Endothelial cell of umbilical vein (primary cell): ENCODE measurements at regions not wholly inside any gene's neighbourhood (a gene's known extent, or its start where the extent isn't known, plus 50 kb on each side); places are given as distances from the start of the nearest gene placed in this dataset.
A peak's percentile ranks its signal among the peaks of the same experiment; 100 is the strongest.

Experiments
- BruUV-seq: library from RNA; stranded (reverse); fragments of 400-500 nt; replicated peaks from 2 replicates; lab custom pipeline; 2021; lab: Mats Ljungman, UMichigan
- CTCF ChIA-PET: fragments of 300-600, 350-600 bp; sonication (Branson Sonifier 250); formaldehyde crosslinking; loops from one replicate; lab custom pipeline; 2021; ENCODE audit warnings: antibody characterized with exemption, inconsistent platforms; lab: Charles Lee
- POLR2A ChIA-PET: fragments of 300-600, 350-600 bp; sonication (Branson Sonifier 250); formaldehyde crosslinking; loops from one replicate; lab custom pipeline; 2021; ENCODE audit warnings: antibody characterized with exemption, inconsistent platforms; lab: Charles Lee
- DNase-seq: peaks from one replicate; pipeline ENCODE4 v3.0.0-alpha.2; 2011; ENCODE audit warnings: low read depth, low spot score
- FAIRE-seq: peaks from 2 replicates; lab custom pipeline; 2011; peaks lifted over from hg19 to GRCh38; lab: Jason Lieb, UNC
- H2AFZ ChIP-seq: 2 replicates; pipeline ENCODE4 v1.6.0; 2012; ENCODE audit warnings: low read depth, low read length, control low read depth, inconsistent platforms
- H3K27ac ChIP-seq: 2 replicates; pipeline ENCODE4 v1.5.1; 2011; ENCODE audit warnings: low read depth, mild to moderate bottlenecking, control low read depth, low read length, moderate library complexity; ENCODE audit not compliant: insufficient read depth
- H3K27me3 ChIP-seq, 2 experiments: 2 replicates each; pipeline versions ENCODE4 v1.6.0 to v1.6.1; 2011; ENCODE audit warnings: low read length in 2 of 2, mixed read lengths in 1 of 2; ENCODE audit not compliant: control insufficient read depth in 2 of 2, insufficient read depth in 2 of 2
- H3K36me3 ChIP-seq, 2 experiments: 2 replicates in 1 of 2; 3 replicates in 1 of 2; pipeline ENCODE4 v1.5.1; 2011; ENCODE audit warnings: low read length in 2 of 2, mild to moderate bottlenecking in 1 of 2, moderate library complexity in 1 of 2; ENCODE audit not compliant: control insufficient read depth in 2 of 2, insufficient read depth in 2 of 2; ENCODE audit errors: extremely low read depth in 1 of 2
- H3K4me1 ChIP-seq: 3 replicates; pipeline ENCODE4 v1.5.1; 2011; ENCODE audit warnings: mild to moderate bottlenecking, low read length; ENCODE audit not compliant: control insufficient read depth, insufficient read depth; ENCODE audit errors: extremely low read depth
- H3K4me2 ChIP-seq: 2 replicates; pipeline ENCODE4 v1.6.1; 2011; ENCODE audit warnings: low read length, control low read depth, mixed read lengths; ENCODE audit not compliant: insufficient read depth
- H3K4me3 ChIP-seq, 3 experiments: fragments of 200-600 bp in 1 of 3; sonication (generic), shearing (Covaris generic) in 1 of 3; replicated peaks in 1 of 3; 2 replicates each; pipeline ENCODE4 v1.5.1; 2011 to 2016; ENCODE audit warnings: control low read depth in 3 of 3, low read length in 3 of 3, mild to moderate bottlenecking in 2 of 3, inconsistent platforms in 1 of 3, low read depth in 1 of 3, moderate library complexity in 1 of 3; ENCODE audit not compliant: insufficient read depth in 1 of 3
- H3K79me2 ChIP-seq: 2 replicates; pipeline ENCODE4 v1.6.0; 2012; ENCODE audit warnings: low read length, inconsistent platforms; ENCODE audit not compliant: control insufficient read depth, insufficient read depth
- H3K9ac ChIP-seq: replicated peaks from 2 replicates; pipeline ENCODE3; 2011; ENCODE audit warnings: low read length, control low read depth; ENCODE audit not compliant: insufficient read depth; ENCODE audit errors: extremely low read depth
- H3K9me1 ChIP-seq: replicated peaks from 3 replicates; pipeline ENCODE4 v1.6.0; 2011; ENCODE audit warnings: mild to moderate bottlenecking, low read length; ENCODE audit not compliant: control insufficient read depth, insufficient read depth; ENCODE audit errors: extremely low read depth
- H3K9me3 ChIP-seq: replicated peaks from 2 replicates; pipeline ENCODE4 v1.5.1; 2012; ENCODE audit warnings: low read length, inconsistent platforms; ENCODE audit not compliant: control insufficient read depth, insufficient read depth
- H4K20me1 ChIP-seq: replicated peaks from 2 replicates; pipeline ENCODE3; 2011; ENCODE audit warnings: mild to moderate bottlenecking, low read length; ENCODE audit not compliant: control insufficient read depth, insufficient read depth; ENCODE audit errors: extremely low read depth
- EZH2 ChIP-seq: IDR thresholded peaks from 2 replicates; pipeline ENCODE4 v1.6.1; 2012; ENCODE audit warnings: borderline replicate concordance, low read depth, mild to moderate bottlenecking, moderate library complexity, low read length, inconsistent platforms; ENCODE audit not compliant: severe bottlenecking
- FOS ChIP-seq: IDR thresholded peaks from 2 replicates; pipeline ENCODE4 v1.6.1; 2011; ENCODE audit warnings: mild to moderate bottlenecking, low read length, moderate library complexity, borderline replicate concordance; ENCODE audit not compliant: insufficient read depth
- GATA2 ChIP-seq: IDR thresholded peaks from 2 replicates; pipeline ENCODE4 v1.7.0; 2011; ENCODE audit warnings: low read depth, mild to moderate bottlenecking, moderate library complexity, mixed read lengths, low read length; ENCODE audit not compliant: insufficient read length, insufficient read depth
- JUN ChIP-seq: IDR thresholded peaks from 2 replicates; pipeline ENCODE4 v1.6.1; 2011; ENCODE audit warnings: borderline replicate concordance, low read depth; ENCODE audit not compliant: insufficient read length, insufficient read depth
- MYC ChIP-seq: IDR thresholded peaks from one replicate; pipeline ENCODE4 v1.6.1; 2011; ENCODE audit warnings: mild to moderate bottlenecking, low read depth, low read length
- POLR2A ChIP-seq: IDR thresholded peaks from 2 replicates; pipeline ENCODE4 v1.6.1; 2012; ENCODE audit warnings: low read depth, mild to moderate bottlenecking, control low read depth, low read length
- POLR2AphosphoS5 ChIP-seq: IDR thresholded peaks from 2 replicates; pipeline ENCODE4 v1.6.1; 2012; ENCODE audit warnings: low read depth, mild to moderate bottlenecking, control low read depth, low read length, moderate library complexity; ENCODE audit not compliant: insufficient read depth
- dilution Hi-C: fragments of 300-500 bp; cut with MboI; formaldehyde crosslinking; loops from one replicate; pipeline ENCODE4 v1.15.0; 2019; ENCODE audit warnings: low sequenced_read_pairs; ENCODE audit not compliant: extremely low pct_ligation_motif_present
- intact Hi-C: fragments of 100-400 bp; cut with micrococcal nuclease; formaldehyde crosslinking; loops from one replicate; pipeline ENCODE4 v1.10.0; 2022
- TF ChIP-seq, protein P1 (sequence below), 2 donors: IDR thresholded peaks; 1 replicate in 1 of 2; 2 replicates in 1 of 2; pipeline ENCODE4 v1.5.1; 2011; ENCODE audit warnings: low read length in 2 of 2, mild to moderate bottlenecking in 2 of 2, moderate library complexity in 2 of 2, control low read depth in 1 of 2, inconsistent platforms in 1 of 2, low read depth in 1 of 2; ENCODE audit not compliant: insufficient read depth in 1 of 2; ENCODE audit errors: extremely low read depth in 1 of 2
- TF ChIP-seq, protein P2 (sequence below): IDR thresholded peaks from 2 replicates; pipeline ENCODE4 v1.6.1; 2011; ENCODE audit not compliant: insufficient read depth, insufficient read length

DNA sequence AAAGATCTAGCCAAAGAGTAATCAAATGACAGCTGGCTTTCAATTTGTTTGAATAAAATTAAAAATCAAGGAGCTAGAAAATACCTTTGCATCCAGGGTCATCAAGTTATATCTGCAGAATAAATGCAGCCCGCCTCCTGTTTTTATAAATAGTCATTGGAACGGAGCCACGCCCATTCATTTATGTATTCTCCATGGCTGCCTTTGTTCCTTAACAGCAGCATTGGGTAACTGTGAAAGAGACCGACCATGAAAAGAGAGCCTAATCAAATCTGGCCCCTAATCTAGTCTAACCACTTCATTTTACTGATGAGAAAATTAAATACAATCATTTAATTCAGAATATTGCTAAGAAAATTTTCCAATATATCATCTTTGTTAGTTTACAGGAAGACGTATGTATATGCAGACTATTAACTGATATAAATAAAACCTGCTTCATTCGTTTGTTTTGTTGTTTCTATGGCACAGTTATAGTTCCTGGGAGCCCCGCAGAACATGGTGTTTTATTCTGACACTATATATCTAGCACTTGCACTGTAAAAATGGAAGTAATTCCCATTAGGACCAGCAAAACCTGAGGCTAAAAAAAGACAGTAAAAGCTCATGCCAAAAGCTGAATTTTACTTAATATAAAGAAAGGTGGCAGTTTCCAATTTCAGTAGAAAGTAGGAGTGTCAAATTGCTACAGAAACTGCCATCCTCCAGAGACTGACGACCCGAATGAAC is 111.8 kb upstream of the PALMD start:
- no peak for FAIRE-seq
- no peaks in the 10 kb centered on the region for H3K36me3 ChIP-seq
- intact Hi-C loops: no loop called here
- dilution Hi-C loops: no loop called here
- BruUV-seq: no TSS peak
- no peaks in the 10 kb centered on the region for H4K20me1 ChIP-seq
- TF ChIP-seq POLR2AphosphoS5: no peak
- H2AFZ ChIP-seq: peak overlapping the region; percentile 98
- no peaks in the 10 kb centered on the region for H3K79me2 ChIP-seq
- no peaks in the 10 kb centered on the region for H3K9me3 ChIP-seq
- no peaks in the 10 kb centered on the region for H3K27me3 ChIP-seq
- DNase-seq: no peak
- H3K27ac ChIP-seq: no peak overlapping the region
- H3K4me1 ChIP-seq: peaks cover 18% of the 10 kb centered on the region
- peak overlapping the region; percentile 58 for H3K4me2 ChIP-seq
- H3K9me1 ChIP-seq: no peaks in the 10 kb centered on the region
- POLR2A ChIA-PET: no interaction called here
- H3K4me3 ChIP-seq: no peak overlapping the region
- CTCF ChIA-PET: no interaction called here
- H3K9ac ChIP-seq: peak overlapping the region; percentile 30

DNA sequence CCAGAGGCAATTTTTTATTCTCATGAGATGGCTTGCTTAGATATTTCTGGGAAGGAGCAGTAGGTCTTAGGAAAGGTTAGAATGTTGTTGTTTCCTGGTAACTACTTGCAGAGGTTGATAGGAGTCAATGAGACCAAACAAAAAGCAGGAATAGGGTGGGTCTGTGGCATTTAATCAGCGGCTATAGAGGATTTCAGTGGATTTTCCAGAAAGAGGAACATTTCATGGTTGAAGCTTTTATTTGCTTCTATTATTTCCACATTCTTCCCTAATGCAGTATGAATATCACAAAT is 111.3 kb upstream of the PALMD start:
- Histone ChIP-seq H3K9ac (peak overlapping the region; percentile 30), H3K9me3 (no peaks in the 10 kb centered on the region), H2AFZ (peak overlapping the region; percentile 98), H3K79me2 (no peaks in the 10 kb centered on the region), H3K27ac (no peak overlapping the region), H3K4me1 (peaks cover 18% of the 10 kb centered on the region), H3K36me3 (no peaks in the 10 kb centered on the region), H3K4me2 (peak overlapping the region; percentile 58), H3K4me3 (no peak overlapping the region), H3K27me3 (no peaks in the 10 kb centered on the region), H3K9me1 (no peaks in the 10 kb centered on the region), H4K20me1 (no peaks in the 10 kb centered on the region)
- DNase-seq (peak; percentile 65), FAIRE-seq (peak; percentile 8)
- TF ChIP-seq, protein P1, sequence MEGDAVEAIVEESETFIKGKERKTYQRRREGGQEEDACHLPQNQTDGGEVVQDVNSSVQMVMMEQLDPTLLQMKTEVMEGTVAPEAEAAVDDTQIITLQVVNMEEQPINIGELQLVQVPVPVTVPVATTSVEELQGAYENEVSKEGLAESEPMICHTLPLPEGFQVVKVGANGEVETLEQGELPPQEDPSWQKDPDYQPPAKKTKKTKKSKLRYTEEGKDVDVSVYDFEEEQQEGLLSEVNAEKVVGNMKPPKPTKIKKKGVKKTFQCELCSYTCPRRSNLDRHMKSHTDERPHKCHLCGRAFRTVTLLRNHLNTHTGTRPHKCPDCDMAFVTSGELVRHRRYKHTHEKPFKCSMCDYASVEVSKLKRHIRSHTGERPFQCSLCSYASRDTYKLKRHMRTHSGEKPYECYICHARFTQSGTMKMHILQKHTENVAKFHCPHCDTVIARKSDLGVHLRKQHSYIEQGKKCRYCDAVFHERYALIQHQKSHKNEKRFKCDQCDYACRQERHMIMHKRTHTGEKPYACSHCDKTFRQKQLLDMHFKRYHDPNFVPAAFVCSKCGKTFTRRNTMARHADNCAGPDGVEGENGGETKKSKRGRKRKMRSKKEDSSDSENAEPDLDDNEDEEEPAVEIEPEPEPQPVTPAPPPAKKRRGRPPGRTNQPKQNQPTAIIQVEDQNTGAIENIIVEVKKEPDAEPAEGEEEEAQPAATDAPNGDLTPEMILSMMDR (IDR thresholded peaks at IDR 0.05; ENCODE audit: extremely low read depth in 1 of 2, insufficient read depth in 1 of 2, low read depth in 1 of 2, low read length in 2 of 2): no peak
- no peak for TF ChIP-seq GATA2
- no peak for TF ChIP-seq MYC
- no peak for TF ChIP-seq POLR2A
- TF ChIP-seq EZH2: no peak
- no peak for TF ChIP-seq JUN
- no peak for TF ChIP-seq FOS
- TF ChIP-seq, protein P2, sequence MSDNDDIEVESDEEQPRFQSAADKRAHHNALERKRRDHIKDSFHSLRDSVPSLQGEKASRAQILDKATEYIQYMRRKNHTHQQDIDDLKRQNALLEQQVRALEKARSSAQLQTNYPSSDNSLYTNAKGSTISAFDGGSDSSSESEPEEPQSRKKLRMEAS: no peak
- TF ChIP-seq POLR2AphosphoS5: no peak
- ChIA-PET POLR2A (no interaction called here), CTCF (no interaction called here)
- dilution Hi-C loops (no loop called here), intact Hi-C loops (no loop called here)
- BruUV-seq: no TSS peak
